WERI-Rb-1 (cell line): ENCODE measurements at regions not wholly inside any gene's neighbourhood (a gene's known extent, or its start where the extent isn't known, plus 50 kb on each side); places are given as distances from the start of the nearest gene placed in this dataset.
A peak's percentile ranks its signal among the peaks of the same experiment; 100 is the strongest.

Experiments used
- DNase-seq: peaks from one replicate; pipeline ENCODE4 v3.0.0-alpha.2; 2020
- H3K27ac ChIP-seq: fragments of 250-450 bp; sonication (Bioruptor Pico); 2 replicates; pipeline ENCODE4 v1.5.1; 2020; ENCODE audit warnings: mild to moderate bottlenecking, moderate library complexity
- H3K27me3 ChIP-seq: fragments of 250-450 bp; sonication (Bioruptor Pico); 2 replicates; pipeline ENCODE4 v1.5.1; 2021; ENCODE audit warnings: mild to moderate bottlenecking, low read depth, moderate library complexity; ENCODE audit not compliant: insufficient read depth, severe bottlenecking
- H3K36me3 ChIP-seq: fragments of 250-450 bp; sonication (Bioruptor Pico); 2 replicates; pipeline ENCODE4 v1.5.1; 2020; ENCODE audit warnings: mild to moderate bottlenecking, moderate library complexity
- H3K4me3 ChIP-seq: 2 replicates; pipeline ENCODE4 v1.5.1; 2011; ENCODE audit warnings: low read depth, mild to moderate bottlenecking, control low read depth, low read length
- H3K9me3 ChIP-seq: fragments of 250-450 bp; sonication (Bioruptor Pico); 2 replicates; pipeline ENCODE4 v1.5.1; 2021; ENCODE audit warnings: mild to moderate bottlenecking, moderate library complexity; ENCODE audit not compliant: severe bottlenecking
- TF ChIP-seq, protein P1 (sequence below): IDR thresholded peaks from 2 replicates; pipeline ENCODE4 v1.5.1; 2011; ENCODE audit warnings: low read depth, mild to moderate bottlenecking, control low read depth, inconsistent platforms, low read length

DNA sequence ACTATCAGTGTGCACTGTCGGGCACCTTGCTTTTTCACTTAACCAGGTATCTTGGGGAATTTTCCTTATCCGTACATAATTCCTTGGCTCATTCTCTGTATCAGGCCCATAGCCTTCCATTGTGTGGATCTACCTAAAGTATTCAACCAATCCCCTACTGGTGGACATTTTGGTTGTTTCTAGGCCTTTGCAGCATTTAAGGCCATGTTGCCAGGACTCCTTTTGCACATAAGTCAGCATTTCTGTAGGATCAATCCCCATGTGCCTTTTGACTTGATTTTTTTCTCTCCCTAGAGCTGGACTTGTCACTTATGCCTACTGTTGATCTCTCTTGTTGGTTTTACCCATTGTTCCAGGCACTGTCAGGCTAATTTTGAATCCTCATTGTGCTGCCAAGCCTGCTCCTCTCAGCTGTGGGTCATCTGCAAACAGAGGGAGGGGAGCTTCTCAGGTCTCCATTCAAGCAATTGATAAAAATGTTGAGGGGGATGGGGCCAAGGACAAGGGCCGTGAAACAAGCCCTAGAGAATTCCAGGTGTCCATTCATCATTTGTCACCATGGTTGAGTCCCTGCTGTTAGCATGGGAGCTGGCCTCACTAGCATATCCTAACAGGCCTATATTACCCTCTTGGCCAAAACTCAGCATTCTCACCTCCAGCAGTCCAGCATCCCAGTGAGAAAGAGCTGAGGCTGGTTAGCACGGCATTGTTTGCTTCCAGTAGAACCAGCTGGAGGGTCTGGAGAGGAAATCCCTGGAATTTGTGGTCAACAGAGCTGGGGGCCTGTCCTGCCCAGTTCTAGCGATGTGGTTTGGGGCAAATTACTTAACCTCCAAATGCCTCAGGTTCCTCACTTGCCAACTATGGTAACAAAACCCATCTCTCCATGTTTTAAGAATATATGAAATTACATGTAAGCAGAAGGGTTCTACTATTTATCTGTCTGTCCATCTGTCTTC is 178.4 kb downstream of the MRPL14 start:
- peaks cover 17% of the 10 kb centered on the region for H3K9me3 ChIP-seq
- no peak overlapping the region for H3K4me3 ChIP-seq
- DNase-seq, result peak; percentile 2
- TF ChIP-seq, protein P1, sequence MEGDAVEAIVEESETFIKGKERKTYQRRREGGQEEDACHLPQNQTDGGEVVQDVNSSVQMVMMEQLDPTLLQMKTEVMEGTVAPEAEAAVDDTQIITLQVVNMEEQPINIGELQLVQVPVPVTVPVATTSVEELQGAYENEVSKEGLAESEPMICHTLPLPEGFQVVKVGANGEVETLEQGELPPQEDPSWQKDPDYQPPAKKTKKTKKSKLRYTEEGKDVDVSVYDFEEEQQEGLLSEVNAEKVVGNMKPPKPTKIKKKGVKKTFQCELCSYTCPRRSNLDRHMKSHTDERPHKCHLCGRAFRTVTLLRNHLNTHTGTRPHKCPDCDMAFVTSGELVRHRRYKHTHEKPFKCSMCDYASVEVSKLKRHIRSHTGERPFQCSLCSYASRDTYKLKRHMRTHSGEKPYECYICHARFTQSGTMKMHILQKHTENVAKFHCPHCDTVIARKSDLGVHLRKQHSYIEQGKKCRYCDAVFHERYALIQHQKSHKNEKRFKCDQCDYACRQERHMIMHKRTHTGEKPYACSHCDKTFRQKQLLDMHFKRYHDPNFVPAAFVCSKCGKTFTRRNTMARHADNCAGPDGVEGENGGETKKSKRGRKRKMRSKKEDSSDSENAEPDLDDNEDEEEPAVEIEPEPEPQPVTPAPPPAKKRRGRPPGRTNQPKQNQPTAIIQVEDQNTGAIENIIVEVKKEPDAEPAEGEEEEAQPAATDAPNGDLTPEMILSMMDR, result no peak
- no peaks in the 10 kb centered on the region for H3K27me3 ChIP-seq
- no peaks in the 10 kb centered on the region for H3K36me3 ChIP-seq
- H3K27ac ChIP-seq, result no peak overlapping the region

GRCh38 chr6:43947860-43948259 is 177.8 kb downstream of the VEGFA start:
- H3K9me3 ChIP-seq, result peaks cover 17% of the 10 kb centered on the region
- H3K4me3 ChIP-seq, result no peak overlapping the region
- TF ChIP-seq, protein P1, result no peak
- H3K27me3 ChIP-seq, result no peaks in the 10 kb centered on the region
- DNase-seq, result peak; percentile 5
- H3K27ac ChIP-seq, result no peak overlapping the region
- H3K36me3 ChIP-seq, result no peaks in the 10 kb centered on the region

DNA sequence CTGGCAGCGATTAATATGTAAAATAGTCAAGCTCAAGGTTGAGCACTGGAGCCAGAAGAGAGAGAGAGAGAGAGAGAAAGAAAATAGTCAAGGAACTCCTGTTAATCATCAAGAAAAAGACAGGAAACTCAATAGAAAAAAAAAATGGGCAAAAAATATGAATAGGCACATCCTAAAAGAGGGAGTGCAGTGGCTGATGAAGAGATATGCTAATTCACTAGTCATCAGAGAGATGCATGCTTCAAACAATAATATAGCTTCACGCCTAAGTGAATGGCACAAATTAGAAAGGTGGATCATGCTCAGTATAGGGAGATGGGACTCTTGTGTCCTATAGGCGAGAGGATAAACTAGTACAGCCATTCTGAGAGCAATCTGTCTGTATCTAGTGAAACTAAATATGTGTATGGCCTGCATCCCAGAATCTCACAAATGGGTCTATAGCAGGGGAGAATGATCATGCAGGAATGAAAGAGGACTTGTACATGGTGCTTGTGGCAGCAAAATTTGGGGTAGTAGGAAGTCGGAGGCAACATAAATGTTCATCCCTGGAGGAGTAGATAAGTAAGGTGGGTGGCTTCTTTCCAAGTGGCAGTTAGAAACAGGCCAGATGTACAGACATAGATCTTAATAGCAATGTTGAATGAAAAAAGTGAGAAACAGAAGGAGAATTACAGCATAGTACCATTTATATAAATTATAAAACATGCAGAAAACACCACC is 176.8 kb downstream of the VEGFA start:
- Histone ChIP-seq H3K36me3 (no peaks in the 10 kb centered on the region), H3K27ac (no peak overlapping the region), H3K27me3 (no peaks in the 10 kb centered on the region), H3K4me3 (no peak overlapping the region), H3K9me3 (peaks cover 17% of the 10 kb centered on the region)
- TF ChIP-seq, protein P1, result no peak
- no peak for DNase-seq

DNA sequence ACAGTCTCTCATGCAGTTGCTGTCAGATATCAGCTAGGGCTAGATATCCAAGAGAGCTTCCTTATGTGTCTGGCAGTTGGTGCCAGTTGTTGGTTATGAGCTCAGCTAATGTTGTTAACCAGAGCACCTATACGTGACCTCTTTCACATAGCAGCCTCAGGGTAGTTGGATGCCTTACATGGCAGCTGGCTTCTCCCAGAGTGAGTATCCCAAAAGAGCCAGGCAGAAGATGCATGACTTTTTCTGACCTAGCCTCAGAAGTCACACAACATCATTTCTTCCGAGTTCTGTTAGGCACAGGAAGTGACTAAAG is 175.7 kb downstream of the VEGFA start:
- DNase-seq, result no peak
- Histone ChIP-seq H3K4me3 (no peak overlapping the region), H3K27me3 (no peaks in the 10 kb centered on the region), H3K27ac (no peak overlapping the region), H3K9me3 (peaks cover 17% of the 10 kb centered on the region), H3K36me3 (no peaks in the 10 kb centered on the region)
- TF ChIP-seq, protein P1, result no peak

- Histone ChIP-seq H3K36me3 (no peaks in the 10 kb centered on the region), H3K27ac (no peak overlapping the region), H3K4me3 (no peak overlapping the region), H3K9me3 (peaks cover 17% of the 10 kb centered on the region), H3K27me3 (no peaks in the 10 kb centered on the region)
- DNase-seq, result no peak
- TF ChIP-seq, protein P1, result no peak
Measured at GRCh38 chr6:43944908-43945767, 175.1 kb downstream of the VEGFA start.
